ENCODE measurements at regions not wholly inside any gene's neighbourhood (a gene's known extent, or its start where the extent isn't known, plus 50 kb on each side); places are given as distances from the start of the nearest gene placed in this dataset.
"Not testable (repeated sequence)": the region's sequence is repeated elsewhere in the genome, so short reads cannot be mapped to it uniquely, and the experiment has no call there.

DNA sequence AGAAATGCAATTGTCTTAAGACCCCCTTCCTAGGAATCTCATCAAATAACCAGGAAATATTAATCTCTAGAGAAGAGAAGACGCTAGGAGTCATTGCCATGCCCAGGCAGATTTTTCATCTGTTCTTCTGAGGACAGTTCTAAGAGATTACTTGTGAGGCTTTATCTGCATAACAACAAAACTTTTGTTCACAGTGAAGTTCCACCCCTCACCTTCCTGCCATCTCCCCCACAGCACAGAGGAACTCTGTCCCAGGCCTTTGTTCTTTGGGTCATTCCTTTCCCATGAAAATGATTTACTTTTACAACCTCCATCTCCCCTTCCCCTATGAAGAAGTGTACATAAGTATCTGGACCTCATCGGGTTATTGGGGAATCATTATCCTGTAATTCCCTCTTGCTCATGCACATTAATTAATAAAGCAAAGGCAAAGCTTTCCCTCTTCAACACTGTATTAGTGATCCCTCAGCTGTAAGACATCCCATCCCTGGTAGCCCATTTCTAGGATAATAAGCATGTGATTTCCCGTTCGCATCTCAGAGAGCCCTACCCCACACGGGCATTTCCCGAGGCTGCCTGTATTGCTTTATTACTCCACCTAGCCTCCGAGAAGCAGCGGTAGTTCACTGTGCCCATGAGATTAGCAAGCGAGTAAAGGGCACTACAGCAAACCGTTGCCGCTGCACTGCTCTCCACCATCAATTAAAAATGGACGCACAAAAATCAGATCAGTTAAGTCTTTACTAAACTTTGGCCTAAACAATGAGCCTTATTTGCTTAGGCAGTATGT is 384.4 kb upstream of the CAMK1G start:
- Histone ChIP-seq H3K36me3 (ENCODE audit: control insufficient read depth in 5 of 5, insufficient read depth in 5 of 5, low read length in 5 of 5) (no peaks in the 10 kb centered on the region), H3K4me3 (ENCODE audit: low read depth in 1 of 5, low read length in 5 of 5) (no peak overlapping the region), H3K27ac (ENCODE audit: low read depth, low read length) (no peak overlapping the region), H3K9me3 (ENCODE audit: control insufficient read depth in 5 of 5, low read length in 5 of 5) (peaks cover 16 to 25% (median 18%) of the 10 kb centered on the region in 5 donors), H3K4me1 (ENCODE audit: control insufficient read depth in 5 of 5, insufficient read depth in 5 of 5, low read length in 5 of 5) (no peaks in the 10 kb centered on the region), H3K9ac (ENCODE audit: low read length in 5 of 5) (no peak overlapping the region), H3K27me3 (ENCODE audit: control insufficient read depth in 5 of 5, insufficient read depth in 4 of 5, low read length in 5 of 5) (peaks cover 0 to 7% (median 0%) of the 10 kb centered on the region in 5 donors)

DNA sequence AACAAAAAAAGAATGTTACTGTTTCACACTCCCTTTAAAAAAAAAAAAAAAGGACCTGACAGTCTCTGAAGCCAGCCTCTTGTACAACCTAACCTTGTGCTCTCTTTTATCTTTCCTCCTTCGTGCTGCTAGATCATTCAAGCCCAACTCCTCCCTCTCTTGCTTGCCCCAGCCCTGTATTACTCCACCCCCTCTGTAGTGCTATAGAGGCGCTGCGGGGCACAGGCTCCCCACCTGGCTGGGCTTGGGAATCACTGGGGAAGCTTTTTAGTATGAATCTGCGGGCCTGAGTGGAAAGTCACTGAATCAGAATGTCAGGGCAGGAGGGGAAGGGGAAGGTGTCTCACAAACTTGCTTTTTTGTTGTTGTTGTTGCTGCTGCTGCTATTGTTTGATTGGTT is 383.7 kb upstream of the CAMK1G start:
- H3K36me3 ChIP-seq (ENCODE audit: control insufficient read depth in 5 of 5, insufficient read depth in 5 of 5, low read length in 5 of 5), result no peaks in the 10 kb centered on the region
- peaks cover 0 to 7% (median 0%) of the 10 kb centered on the region in 5 donors for H3K27me3 ChIP-seq (ENCODE audit: control insufficient read depth in 5 of 5, insufficient read depth in 4 of 5, low read length in 5 of 5)
- no peak overlapping the region for H3K4me3 ChIP-seq (ENCODE audit: low read depth in 1 of 5, low read length in 5 of 5)
- H3K9me3 ChIP-seq (ENCODE audit: control insufficient read depth in 5 of 5, low read length in 5 of 5), result peaks cover 16 to 23% (median 18%) of the 10 kb centered on the region in 5 donors
- H3K9ac ChIP-seq (ENCODE audit: low read length in 5 of 5), result no peak overlapping the region
- H3K4me1 ChIP-seq (ENCODE audit: control insufficient read depth in 5 of 5, insufficient read depth in 5 of 5, low read length in 5 of 5), result no peaks in the 10 kb centered on the region
- no peak overlapping the region for H3K27ac ChIP-seq (ENCODE audit: low read depth, low read length)

DNA sequence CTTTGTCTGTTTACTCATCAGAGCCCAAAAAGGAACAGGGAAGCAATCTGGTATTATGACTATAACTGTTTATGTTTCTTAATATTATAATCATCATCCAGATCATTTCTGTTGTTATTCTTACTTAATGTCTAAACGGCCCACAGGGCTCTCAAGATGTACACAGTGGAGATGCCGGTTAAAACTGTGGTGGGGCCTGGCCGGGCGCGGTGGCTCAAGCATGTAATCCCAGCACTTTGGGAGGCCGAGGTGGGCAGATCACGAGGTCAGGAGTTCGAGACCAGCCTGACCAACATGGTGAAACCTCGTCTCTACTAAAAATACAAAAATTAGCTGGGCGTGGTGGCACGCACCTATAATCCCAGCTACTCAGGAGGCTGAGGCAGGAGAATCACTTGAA is 381.2 kb upstream of the CAMK1G start:
- H3K4me1 ChIP-seq (ENCODE audit: control insufficient read depth in 5 of 5, insufficient read depth in 5 of 5, low read length in 5 of 5), result not testable (repeated sequence)

DNA sequence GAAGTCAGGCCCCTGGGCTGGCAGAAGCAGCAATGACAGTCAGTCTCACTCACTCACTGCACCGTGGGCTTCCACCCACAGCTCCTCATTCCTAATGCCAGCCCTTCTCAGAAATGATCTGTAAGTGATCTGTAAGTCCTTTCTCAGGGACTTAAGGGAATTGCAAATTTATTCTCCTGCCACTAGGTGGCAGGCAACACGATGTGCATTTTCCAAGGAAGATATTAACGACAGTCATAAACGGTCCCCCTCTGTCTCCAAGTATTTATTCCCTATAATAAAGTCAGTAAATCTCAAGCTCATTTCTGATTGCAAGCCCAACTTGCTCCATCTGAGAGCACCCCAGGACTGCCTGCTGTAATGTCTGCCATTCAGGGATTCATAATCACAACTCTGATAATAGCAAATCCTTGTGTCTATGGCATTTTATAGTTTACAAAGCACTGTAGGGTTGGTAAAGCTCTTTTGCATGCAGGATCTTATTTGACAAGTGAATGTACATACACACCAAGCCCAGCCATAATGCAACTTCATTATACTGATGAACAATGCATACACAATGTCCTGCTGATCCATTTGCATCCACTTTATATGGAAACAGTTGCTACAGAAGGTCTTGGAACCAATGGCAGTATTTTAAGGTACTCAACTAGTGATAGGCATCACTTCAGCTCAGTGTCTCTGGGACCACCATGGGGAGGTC is 380.5 kb upstream of the CAMK1G start:
- Histone ChIP-seq H3K4me3 (ENCODE audit: low read depth in 1 of 5, low read length in 5 of 5) (no peak overlapping the region), H3K36me3 (ENCODE audit: control insufficient read depth in 5 of 5, insufficient read depth in 5 of 5, low read length in 5 of 5) (no peaks in the 10 kb centered on the region), H3K27me3 (ENCODE audit: control insufficient read depth in 5 of 5, insufficient read depth in 4 of 5, low read length in 5 of 5) (peaks cover 0 to 14% (median 6%) of the 10 kb centered on the region in 5 donors), H3K27ac (ENCODE audit: low read depth, low read length) (no peak overlapping the region), H3K9me3 (ENCODE audit: control insufficient read depth in 5 of 5, low read length in 5 of 5) (no peaks in the 10 kb centered on the region), H3K9ac (ENCODE audit: low read length in 5 of 5) (no peak overlapping the region), H3K4me1 (ENCODE audit: control insufficient read depth in 5 of 5, insufficient read depth in 5 of 5, low read length in 5 of 5) (peaks cover 0 to 10% (median 9%) of the 10 kb centered on the region in 5 donors)

More for the DNA sequence above, 381.2 kb upstream of the CAMK1G start:
- H3K36me3 ChIP-seq (ENCODE audit: control insufficient read depth in 5 of 5, insufficient read depth in 5 of 5, low read length in 5 of 5); H3K9me3 ChIP-seq (ENCODE audit: control insufficient read depth in 5 of 5, low read length in 5 of 5); H3K9ac ChIP-seq (ENCODE audit: low read length in 5 of 5); H3K4me3 ChIP-seq (ENCODE audit: low read depth in 1 of 5, low read length in 5 of 5); H3K27ac ChIP-seq (ENCODE audit: low read depth, low read length): not testable (repeated sequence)
- H3K27me3 ChIP-seq (ENCODE audit: control insufficient read depth in 5 of 5, insufficient read depth in 4 of 5, low read length in 5 of 5), result peaks cover 0 to 12% (median 4%) of the 10 kb centered on the region in 5 donors

DNA sequence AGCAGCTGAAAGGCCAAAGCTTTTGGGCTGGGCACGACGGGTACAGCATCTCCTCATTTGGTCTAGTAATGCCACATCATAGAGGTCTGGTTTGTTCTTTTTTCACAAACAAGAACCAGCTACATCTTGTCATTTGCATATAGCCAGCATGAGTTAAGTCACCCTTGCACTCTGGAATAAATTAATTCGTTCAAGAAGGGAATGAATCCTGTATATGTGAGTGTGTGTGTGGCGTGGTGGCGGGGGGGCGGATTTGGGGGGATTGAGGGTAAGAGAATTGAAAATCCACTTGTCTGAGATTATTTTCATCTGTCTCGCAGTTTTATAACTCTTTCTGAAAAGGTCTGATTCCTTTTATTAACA is 380.0 kb upstream of the CAMK1G start:
- H3K9me3 ChIP-seq (ENCODE audit: control insufficient read depth in 5 of 5, low read length in 5 of 5), result no peaks in the 10 kb centered on the region
- peaks cover 5 to 18% (median 11%) of the 10 kb centered on the region in 5 donors for H3K27me3 ChIP-seq (ENCODE audit: control insufficient read depth in 5 of 5, insufficient read depth in 4 of 5, low read length in 5 of 5)
- H3K4me3 ChIP-seq (ENCODE audit: low read depth in 1 of 5, low read length in 5 of 5), result no peak overlapping the region
- no peak overlapping the region for H3K27ac ChIP-seq (ENCODE audit: low read depth, low read length)
- H3K36me3 ChIP-seq (ENCODE audit: control insufficient read depth in 5 of 5, insufficient read depth in 5 of 5, low read length in 5 of 5), result no peaks in the 10 kb centered on the region
- no peak overlapping the region for H3K9ac ChIP-seq (ENCODE audit: low read length in 5 of 5)
- peaks cover 0 to 14% (median 12%) of the 10 kb centered on the region in 5 donors for H3K4me1 ChIP-seq (ENCODE audit: control insufficient read depth in 5 of 5, insufficient read depth in 5 of 5, low read length in 5 of 5)

DNA sequence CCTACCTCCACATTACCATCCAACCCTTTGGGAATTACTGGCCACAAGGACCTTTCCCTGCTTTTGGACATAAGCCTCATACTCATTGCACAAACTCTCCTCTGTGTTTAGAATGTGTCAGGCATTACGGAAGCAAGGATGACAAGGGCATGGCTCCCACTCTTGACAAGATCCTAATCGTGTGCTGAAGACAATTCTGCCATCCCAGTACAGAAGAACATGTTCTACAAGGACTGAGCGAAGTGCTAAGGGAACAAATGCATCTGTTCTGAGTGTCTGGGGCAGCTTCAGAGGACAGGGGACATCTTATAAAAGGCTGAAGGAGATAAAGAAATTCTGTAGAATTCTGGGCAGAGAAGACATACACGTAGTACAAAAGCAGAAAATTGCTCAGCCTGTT is 378.5 kb upstream of the CAMK1G start:
- Histone ChIP-seq H3K4me1 (ENCODE audit: control insufficient read depth in 5 of 5, insufficient read depth in 5 of 5, low read length in 5 of 5) (peaks cover 0 to 14% (median 12%) of the 10 kb centered on the region in 5 donors), H3K27me3 (ENCODE audit: control insufficient read depth in 5 of 5, insufficient read depth in 4 of 5, low read length in 5 of 5) (peaks cover 5 to 26% (median 24%) of the 10 kb centered on the region in 5 donors), H3K27ac (ENCODE audit: low read depth, low read length) (no peak overlapping the region), H3K9me3 (ENCODE audit: control insufficient read depth in 5 of 5, low read length in 5 of 5) (no peaks in the 10 kb centered on the region), H3K9ac (ENCODE audit: low read length in 5 of 5) (no peak overlapping the region), H3K4me3 (ENCODE audit: low read depth in 1 of 5, low read length in 5 of 5) (no peak overlapping the region), H3K36me3 (ENCODE audit: control insufficient read depth in 5 of 5, insufficient read depth in 5 of 5, low read length in 5 of 5) (no peaks in the 10 kb centered on the region)

DNA sequence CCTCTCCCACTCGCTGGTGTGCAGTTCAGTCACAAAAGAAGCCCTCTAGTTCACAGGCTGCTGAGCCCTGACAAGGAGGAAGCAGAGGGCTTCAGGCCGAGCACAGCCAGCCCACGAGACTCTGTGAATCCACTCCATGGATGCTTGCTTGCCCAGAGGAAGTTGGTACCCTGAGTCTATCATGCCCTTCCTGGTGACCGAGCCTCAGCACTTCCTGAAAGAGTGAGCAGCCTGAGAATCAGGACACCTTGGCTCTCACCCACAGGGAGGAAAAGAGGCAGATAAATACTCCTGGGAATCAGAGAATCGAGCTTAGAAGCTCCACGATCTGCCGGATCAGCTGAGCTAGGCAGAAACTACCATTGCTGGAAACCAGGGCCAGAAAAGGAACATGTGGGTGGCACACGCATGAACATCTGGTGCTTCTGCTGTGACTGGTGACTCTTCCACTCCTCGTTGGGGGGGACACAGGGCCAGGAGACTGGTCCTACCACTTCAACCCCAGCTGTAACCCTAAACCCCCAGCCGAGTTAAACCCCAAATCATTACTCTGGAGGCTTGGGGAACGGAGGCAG is 376.3 kb upstream of the CAMK1G start:
- H3K9ac ChIP-seq (ENCODE audit: low read length in 5 of 5), result peak overlapping the region in 2 of 5 donors; percentile 44 to 56
- peaks cover 21 to 41% (median 28%) of the 10 kb centered on the region in 5 donors for H3K27me3 ChIP-seq (ENCODE audit: control insufficient read depth in 5 of 5, insufficient read depth in 4 of 5, low read length in 5 of 5)
- H3K27ac ChIP-seq (ENCODE audit: low read depth, low read length), result no peak overlapping the region
- peak overlapping the region; percentile 50 to 60 (median 54) for H3K4me3 ChIP-seq (ENCODE audit: low read depth in 1 of 5, low read length in 5 of 5)
- H3K9me3 ChIP-seq (ENCODE audit: control insufficient read depth in 5 of 5, low read length in 5 of 5), result no peaks in the 10 kb centered on the region
- H3K4me1 ChIP-seq (ENCODE audit: control insufficient read depth in 5 of 5, insufficient read depth in 5 of 5, low read length in 5 of 5), result peaks cover 0 to 14% (median 12%) of the 10 kb centered on the region in 5 donors
- H3K36me3 ChIP-seq (ENCODE audit: control insufficient read depth in 5 of 5, insufficient read depth in 5 of 5, low read length in 5 of 5), result no peaks in the 10 kb centered on the region

DNA sequence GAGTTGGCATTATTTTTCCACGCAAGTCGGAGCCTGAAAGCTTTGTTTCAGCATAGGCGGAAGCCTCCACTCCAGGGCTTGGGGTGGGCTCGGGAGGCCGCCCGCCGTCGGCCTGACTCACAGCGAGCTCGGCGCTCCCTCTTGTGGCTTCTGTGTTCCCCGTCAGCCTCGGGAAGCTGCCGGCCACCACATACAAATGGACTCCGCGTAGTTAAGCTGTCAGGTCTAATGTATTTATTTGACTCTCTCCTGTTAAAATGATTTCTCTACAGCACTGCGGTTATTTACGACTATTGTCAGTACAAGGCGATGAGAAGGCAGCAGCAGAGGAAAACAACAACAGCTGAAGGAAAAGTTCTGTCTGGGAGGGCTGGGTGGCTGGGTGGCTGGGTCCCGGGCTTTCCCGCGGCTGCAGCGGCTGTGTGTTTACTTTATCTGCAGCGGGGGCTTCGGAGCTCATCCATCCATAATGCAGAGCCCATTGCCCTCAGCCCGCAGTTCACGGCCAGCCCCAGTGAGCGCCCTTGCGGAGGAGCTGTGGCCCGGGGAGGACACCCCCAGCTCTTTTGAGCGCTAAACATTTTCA is 375.7 kb upstream of the CAMK1G start:
- Histone ChIP-seq H3K9me3 (ENCODE audit: control insufficient read depth in 5 of 5, low read length in 5 of 5) (no peaks in the 10 kb centered on the region), H3K4me3 (ENCODE audit: low read depth in 1 of 5, low read length in 5 of 5) (peak overlapping the region; percentile 50 to 60 (median 54)), H3K9ac (ENCODE audit: low read length in 5 of 5) (peak overlapping the region in 3 of 5 donors; percentile 22 to 56 (median 44)), H3K4me1 (ENCODE audit: control insufficient read depth in 5 of 5, insufficient read depth in 5 of 5, low read length in 5 of 5) (peaks cover 0 to 14% (median 12%) of the 10 kb centered on the region in 5 donors), H3K36me3 (ENCODE audit: control insufficient read depth in 5 of 5, insufficient read depth in 5 of 5, low read length in 5 of 5) (no peaks in the 10 kb centered on the region), H3K27me3 (ENCODE audit: control insufficient read depth in 5 of 5, insufficient read depth in 4 of 5, low read length in 5 of 5) (peaks cover 26 to 41% (median 29%) of the 10 kb centered on the region in 5 donors), H3K27ac (ENCODE audit: low read depth, low read length) (no peak overlapping the region)

DNA sequence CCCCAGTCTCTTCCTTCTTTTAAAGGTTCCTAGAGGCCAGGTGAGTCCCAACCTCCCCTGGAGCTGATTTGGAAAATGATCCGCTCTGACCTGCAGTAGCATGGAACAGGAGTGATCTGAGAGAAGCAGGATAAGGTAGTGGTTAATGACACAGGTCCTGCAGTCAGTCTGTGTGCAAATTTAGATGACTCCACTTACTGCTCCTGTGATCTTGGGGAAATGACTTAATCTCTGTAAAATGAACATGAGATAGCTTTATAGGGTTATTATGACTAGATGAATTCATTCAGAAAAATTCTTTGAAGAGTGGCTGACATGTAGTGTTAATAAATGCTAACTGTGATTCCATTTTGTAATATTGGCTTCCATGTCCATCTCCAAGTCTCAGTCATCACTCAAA is 374.9 kb upstream of the CAMK1G start:
- peaks cover 27 to 41% (median 30%) of the 10 kb centered on the region in 5 donors for H3K27me3 ChIP-seq (ENCODE audit: control insufficient read depth in 5 of 5, insufficient read depth in 4 of 5, low read length in 5 of 5)
- no peak overlapping the region for H3K27ac ChIP-seq (ENCODE audit: low read depth, low read length)
- H3K9ac ChIP-seq (ENCODE audit: low read length in 5 of 5), result peak overlapping the region in 1 of 5 donors; percentile 8
- no peak overlapping the region for H3K4me3 ChIP-seq (ENCODE audit: low read depth in 1 of 5, low read length in 5 of 5)
- peaks cover 0 to 14% (median 12%) of the 10 kb centered on the region in 5 donors for H3K4me1 ChIP-seq (ENCODE audit: control insufficient read depth in 5 of 5, insufficient read depth in 5 of 5, low read length in 5 of 5)
- H3K9me3 ChIP-seq (ENCODE audit: control insufficient read depth in 5 of 5, low read length in 5 of 5), result no peaks in the 10 kb centered on the region
- H3K36me3 ChIP-seq (ENCODE audit: control insufficient read depth in 5 of 5, insufficient read depth in 5 of 5, low read length in 5 of 5), result no peaks in the 10 kb centered on the region
